HG02678 (cell line): ENCODE measurements at regions not wholly inside any gene's neighbourhood (a gene's known extent, or its start where the extent isn't known, plus 50 kb on each side); places are given as distances from the start of the nearest gene placed in this dataset.
A peak's percentile ranks its signal among the peaks of the same experiment; 100 is the strongest.
"Not testable (repeated sequence)": the region's sequence is repeated elsewhere in the genome, so short reads cannot be mapped to it uniquely, and the experiment has no call there.

Experiments
- ATAC-seq: cut with Tn5 transposase; IDR thresholded peaks from one replicate; pipeline ENCODE4 v1.9.1; 2021; ENCODE audit warnings: mild to moderate bottlenecking, moderate library complexity; ENCODE audit not compliant: unreplicated experiment

- ATAC-seq = not testable (repeated sequence)
Observed at GRCh38 chr7:143704813-143705212, 52.7 kb downstream of the CTAGE6 start.

GRCh38 chr7:143700759-143701699, 56.5 kb downstream of the CTAGE6 start:
- ATAC-seq = peak; percentile 99
